ENCODE measurements at regions not wholly inside any gene's neighbourhood (a gene's known extent, or its start where the extent isn't known, plus 50 kb on each side); places are given as distances from the start of the nearest gene placed in this dataset.

DNA sequence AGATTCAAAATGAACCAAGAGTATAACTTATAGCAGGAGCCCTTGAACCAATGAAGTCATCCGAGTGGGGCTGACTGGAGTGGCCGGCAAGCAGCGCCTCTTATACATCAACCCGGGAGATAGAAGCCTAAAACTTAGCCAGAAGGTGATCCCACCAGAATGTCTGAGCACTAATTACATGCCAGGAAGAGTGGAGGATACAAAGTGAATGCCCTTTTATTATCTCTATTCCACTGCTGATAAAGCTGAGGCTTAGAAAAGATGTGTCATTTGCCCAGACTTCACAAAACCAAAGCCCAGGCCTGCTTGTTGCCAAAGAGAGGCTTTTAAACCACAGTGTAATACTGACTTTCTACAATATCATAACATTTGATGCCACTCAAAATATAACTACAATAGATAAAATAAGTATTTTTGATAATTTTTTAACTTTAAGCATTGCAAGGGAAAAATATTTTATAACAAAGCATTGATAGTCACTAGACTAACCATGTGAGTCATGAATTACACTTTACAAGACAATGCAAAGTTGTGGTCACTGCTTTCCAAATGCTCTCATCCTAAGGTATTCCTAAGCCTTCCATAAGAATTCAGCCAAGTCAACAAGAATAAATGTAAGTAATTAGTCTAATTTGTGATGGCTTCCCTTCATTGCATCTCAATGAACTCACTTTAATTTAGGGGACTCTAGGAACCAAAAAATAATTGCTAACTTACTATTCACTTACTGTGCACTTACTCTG lies 58.6 kb upstream of the ARID5B start:
- no peak for FAIRE-seq

DNA sequence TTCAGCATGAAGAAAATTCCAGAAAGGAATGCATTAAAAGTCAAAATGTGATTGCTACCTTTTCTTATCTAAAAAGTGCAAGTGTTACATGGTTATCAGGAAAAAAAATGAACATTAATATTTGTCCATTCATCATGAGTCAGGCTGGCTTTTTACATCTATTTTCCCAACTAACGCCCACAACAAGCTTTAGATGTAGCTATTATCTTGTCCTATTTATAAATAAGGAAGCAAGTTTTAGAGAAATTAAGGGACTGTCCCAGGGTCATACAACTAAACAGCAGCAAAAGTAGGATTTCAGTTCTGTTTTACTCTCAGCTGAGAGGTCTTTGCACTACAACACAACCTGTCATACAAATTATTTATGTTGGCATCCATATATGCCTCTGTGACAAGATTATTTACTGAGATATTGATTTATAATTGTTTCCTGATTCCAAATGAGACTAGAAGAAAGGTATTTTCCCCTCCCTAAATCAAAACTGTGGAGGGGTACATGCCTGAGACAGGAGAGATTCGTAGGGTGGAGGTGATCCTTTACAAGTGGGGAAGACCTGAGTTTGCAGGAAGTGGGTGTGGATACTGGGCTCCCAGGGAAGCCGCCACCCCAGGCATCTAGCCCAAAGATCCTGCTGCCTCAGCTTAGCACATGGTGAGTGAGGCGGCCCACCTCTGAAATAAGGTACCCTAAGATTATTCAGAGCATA lies 57.2 kb upstream of the ARID5B start:
- FAIRE-seq: no peak

DNA sequence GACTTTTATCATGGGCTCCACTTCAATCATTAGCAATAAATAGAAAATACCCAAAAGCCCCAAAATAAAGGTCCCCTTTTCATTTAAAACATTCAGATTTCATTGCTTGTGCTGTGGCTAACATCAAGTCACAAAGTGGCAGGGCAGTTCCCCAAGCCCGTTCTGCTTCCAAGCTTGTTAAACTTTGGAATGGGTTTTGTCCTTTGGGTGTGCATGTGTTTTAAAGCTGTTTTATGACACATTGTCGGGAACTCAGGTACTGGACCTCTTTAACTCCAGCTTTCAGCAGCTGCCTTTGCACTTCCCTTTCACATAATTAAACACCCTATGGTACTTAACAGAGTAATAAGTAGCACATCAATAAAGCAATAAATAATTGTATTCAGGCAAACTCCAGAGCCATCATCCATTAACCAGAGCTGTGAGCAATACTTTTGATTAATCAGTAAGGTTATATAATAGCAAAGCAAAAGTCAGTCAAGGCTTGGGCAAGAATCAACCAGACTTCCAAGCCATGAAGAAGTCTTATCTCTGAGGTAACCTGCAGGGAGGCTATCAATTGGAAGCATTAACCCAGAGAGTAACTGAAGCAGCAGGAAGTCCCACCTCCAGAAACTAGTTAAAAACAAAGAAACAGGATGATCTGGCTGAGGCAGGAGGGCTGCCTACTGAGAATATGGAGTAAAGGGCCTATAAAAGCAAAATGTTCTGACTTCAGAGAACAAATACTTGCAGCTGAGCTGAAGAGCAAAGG lies 56.1 kb upstream of the ARID5B start:
- no peak for FAIRE-seq

DNA sequence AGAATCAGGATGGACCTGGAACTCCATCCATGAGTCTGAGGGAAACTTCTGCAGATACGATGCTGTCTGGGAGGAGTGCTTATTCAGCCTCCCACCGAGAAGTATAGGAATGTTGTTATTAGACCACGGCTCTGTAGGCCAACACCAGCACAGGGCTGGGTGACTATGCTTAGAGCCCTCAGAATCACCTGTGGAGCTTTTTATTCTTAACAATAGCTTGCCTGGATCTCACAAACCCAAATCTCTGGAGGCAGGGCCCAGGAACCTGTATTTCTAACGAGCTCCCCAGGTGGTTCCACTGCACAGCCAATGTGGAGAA lies 55.6 kb upstream of the ARID5B start:
- no peak for FAIRE-seq

DNA sequence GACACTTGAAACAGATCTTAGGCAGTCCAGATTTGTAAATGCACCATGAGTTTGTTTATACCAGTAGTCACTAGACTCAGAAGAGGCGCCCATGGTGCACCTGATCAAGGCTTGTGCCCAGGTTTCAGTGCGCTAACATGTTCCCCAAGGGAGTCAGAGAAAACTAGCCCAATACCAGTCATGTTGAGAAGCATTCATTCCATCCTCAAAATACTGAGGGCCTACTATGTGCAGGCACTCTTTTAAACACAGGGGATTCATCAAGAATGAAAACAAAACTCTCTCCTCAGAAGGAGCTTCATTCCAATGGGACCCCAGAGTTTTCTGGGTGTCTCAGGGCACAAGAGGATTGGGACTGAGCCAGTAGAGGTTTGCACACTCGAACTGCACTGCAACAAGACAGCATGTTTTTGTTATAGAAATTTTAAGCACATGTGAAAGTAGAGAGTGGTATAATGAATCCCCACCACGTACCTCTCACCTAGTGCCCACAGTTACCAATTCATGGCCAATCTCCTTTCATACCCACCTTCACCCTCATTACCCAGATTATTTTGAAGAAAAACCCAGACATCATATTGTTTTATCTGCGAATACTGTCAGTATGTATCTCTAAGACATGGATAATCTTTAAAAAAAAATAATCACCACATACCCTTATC lies 55.0 kb upstream of the ARID5B start:
- no peak for FAIRE-seq

DNA sequence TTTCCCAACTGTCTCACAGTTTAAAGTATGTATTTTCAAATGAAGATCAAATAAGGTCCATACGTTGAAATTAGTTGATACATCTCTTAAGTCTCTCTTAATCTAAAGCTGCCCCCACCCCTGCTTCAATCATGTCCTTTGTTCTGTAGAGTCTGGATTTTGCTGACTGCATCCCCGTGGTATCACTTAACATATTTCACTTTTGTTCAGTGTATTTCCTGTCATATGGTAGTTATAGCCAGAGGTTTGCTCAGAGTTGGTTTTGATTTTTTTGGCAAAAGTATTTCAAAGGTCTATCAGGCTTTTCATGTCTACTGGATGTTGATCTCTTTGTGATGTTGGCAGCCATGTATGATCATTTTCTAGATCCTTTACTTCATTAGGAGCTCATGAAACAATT lies 54.4 kb upstream of the ARID5B start:
- FAIRE-seq: no peak

DNA sequence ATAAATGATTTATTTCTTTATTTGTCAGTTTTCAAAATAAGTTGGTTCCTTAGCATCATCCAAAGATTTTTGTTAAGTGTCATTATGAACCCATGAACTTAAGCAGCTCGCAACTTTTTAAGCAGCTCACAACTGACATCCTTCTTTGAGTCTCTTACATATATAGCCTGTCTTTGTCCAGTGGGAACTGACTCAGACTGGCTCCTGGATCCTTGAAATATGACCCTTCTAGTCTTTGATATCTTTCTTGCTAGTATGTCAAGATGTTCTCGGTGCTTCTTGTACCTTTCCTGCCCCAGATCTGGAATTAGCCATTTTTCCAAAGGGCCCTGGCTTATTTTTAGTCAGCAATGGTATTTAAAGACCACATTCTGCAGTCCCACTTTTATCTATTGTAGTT lies 53.9 kb upstream of the ARID5B start:
- FAIRE-seq: no peak

DNA sequence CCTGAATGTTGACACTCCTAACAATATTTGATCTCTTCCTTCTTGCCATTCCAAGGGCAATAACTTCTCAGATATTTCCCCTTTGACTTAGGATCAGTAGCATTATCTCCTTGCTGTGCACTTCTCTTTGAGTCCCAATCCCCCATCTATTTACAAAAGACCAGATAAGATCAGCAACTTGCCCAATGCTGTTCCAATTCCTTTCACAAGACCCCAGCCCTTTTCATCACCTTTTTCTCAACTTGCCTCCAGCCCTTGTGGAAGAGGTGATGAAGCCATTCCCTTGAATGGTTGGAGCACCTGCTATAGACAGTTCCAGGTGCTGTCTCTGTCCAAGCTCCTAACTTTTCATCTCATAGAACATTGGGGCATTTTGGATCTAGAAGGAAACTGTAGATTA lies 51.1 kb upstream of the ARID5B start:
- FAIRE-seq: no peak
